ENCODE measurements at regions not wholly inside any gene's neighbourhood (a gene's known extent, or its start where the extent isn't known, plus 50 kb on each side); places are given as distances from the start of the nearest gene placed in this dataset.

GRCh38 chr5:123785162-123786071, 273.4 kb downstream of the CSNK1G3 start:
- TF ChIP-seq REST (IDR thresholded peaks at IDR 0.05; ENCODE audit: insufficient read depth in 1 of 2, low read depth in 2 of 2, low read length in 2 of 2) (no peak), POLR2AphosphoS5 (IDR thresholded peaks at IDR 0.05; ENCODE audit: low read depth, low read length) (no peak), SIN3A (IDR thresholded peaks at IDR 0.05; ENCODE audit: borderline replicate concordance, insufficient read depth, low read length) (no peak)
